K562 (cell line): ENCODE measurements at regions not wholly inside any gene's neighbourhood (a gene's known extent, or its start where the extent isn't known, plus 50 kb on each side); places are given as distances from the start of the nearest gene placed in this dataset.

Experiments
- ATAC-seq: fragments of 200-7000 bp; cut with Tn5 transposase; 3 replicates; pipeline ENCODE4 v1.9.1; 2020; ENCODE audit warnings: moderate library complexity
- BruUV-seq: library from RNA; stranded (reverse); fragments of 400-500 nt; replicated peaks from 2 replicates; lab custom pipeline; 2021; lab: Mats Ljungman, UMichigan
- CTCF ChIA-PET: fragments of 300-600 bp; formaldehyde crosslinking; extraction: SDS; loops from one replicate; lab custom pipeline; 2021; ENCODE audit warnings: low intra/inter-chr PET ratio; lab: Yijun Ruan, JAX
- POLR2A ChIA-PET: fragments of 300-600, 350-650 bp; sonication (Branson Sonifier 250); formaldehyde crosslinking; extraction: SDS; loops from one replicate; lab custom pipeline; 2021; ENCODE audit warnings: antibody characterized with exemption, inconsistent platforms; lab: Yijun Ruan, JAX
- DNase-seq, 4 experiments: peaks; one replicate each; pipeline versions ENCODE4 v3.0.0 to v3.0.0-alpha.2; 2011 to 2018; ENCODE audit warnings: low spot score in 3 of 4, mixed read lengths in 3 of 4; ENCODE audit errors: extremely low read depth in 1 of 4
- FAIRE-seq: peaks from 2 replicates; lab custom pipeline; 2011; peaks lifted over from hg19 to GRCh38; lab: Jason Lieb, UNC
- H2AFZ ChIP-seq: 2 replicates; pipeline ENCODE4 v1.6.0; 2011; ENCODE audit warnings: low read depth, low read length, control low read depth, inconsistent platforms
- H3K27ac ChIP-seq: fragments of 200-600 bp; 3 replicates; pipeline ENCODE4 v1.8.0; 2011; ENCODE audit warnings: low read depth, mild to moderate bottlenecking, control low read depth, inconsistent platforms, low read length, moderate library complexity, mixed read lengths; ENCODE audit errors: extremely low read depth
- H3K27me3 ChIP-seq, 2 experiments: fragments of 300-600 bp in 1 of 2; 2 replicates in 1 of 2; 3 replicates in 1 of 2; pipeline versions ENCODE4 v1.6.0 to v1.8.0; 2011; ENCODE audit warnings: inconsistent platforms in 2 of 2, low read length in 2 of 2, mild to moderate bottlenecking in 1 of 2, mixed read lengths in 1 of 2, moderate library complexity in 1 of 2; ENCODE audit not compliant: control insufficient read depth in 2 of 2, insufficient read depth in 2 of 2
- H3K36me3 ChIP-seq: fragments of 300-600 bp; 3 replicates; pipeline ENCODE4 v1.8.0; 2011; ENCODE audit warnings: mild to moderate bottlenecking, low read length, inconsistent platforms; ENCODE audit not compliant: control insufficient read depth, insufficient read depth
- H3K4me1 ChIP-seq, 2 experiments: fragments of 200-600 bp in 1 of 2; replicated peaks in 1 of 2; 2 replicates in 1 of 2; 3 replicates in 1 of 2; pipeline versions ENCODE4 v1.5.1 to v1.8.0; 2011; ENCODE audit warnings: inconsistent platforms in 2 of 2, low read length in 2 of 2, mild to moderate bottlenecking in 1 of 2, mixed read lengths in 1 of 2, moderate library complexity in 1 of 2; ENCODE audit not compliant: control insufficient read depth in 2 of 2, insufficient read depth in 2 of 2
- H3K4me2 ChIP-seq: 2 replicates; pipeline ENCODE4 v1.6.1; 2011; ENCODE audit warnings: low read length, control low read depth, inconsistent platforms, mixed read lengths; ENCODE audit not compliant: insufficient read depth
- H3K4me3 ChIP-seq: fragments of 200-600 bp; sonication (generic), shearing (Covaris generic); 2 replicates; pipeline ENCODE4 v1.5.1; 2016; ENCODE audit warnings: control low read depth, inconsistent platforms
- H3K79me2 ChIP-seq: fragments of 200-600 bp; 3 replicates; pipeline ENCODE4 v1.8.0; 2011; ENCODE audit warnings: low read length, inconsistent platforms; ENCODE audit not compliant: control insufficient read depth, insufficient read depth
- H3K9ac ChIP-seq, 2 experiments: 2 replicates each; pipeline versions ENCODE4 v1.6.0 to v1.6.1; 2011; ENCODE audit warnings: low read depth in 2 of 2, low read length in 2 of 2, control low read depth in 1 of 2, inconsistent platforms in 1 of 2, mild to moderate bottlenecking in 1 of 2, mixed read lengths in 1 of 2; ENCODE audit not compliant: insufficient read depth in 1 of 2
- H3K9me1 ChIP-seq: one replicate; pipeline ENCODE4 v1.6.0; 2011; ENCODE audit warnings: inconsistent platforms, mild to moderate bottlenecking, low read length, moderate library complexity; ENCODE audit not compliant: control insufficient read depth, insufficient read depth
- H3K9me3 ChIP-seq: replicated peaks from 2 replicates; pipeline ENCODE4 v1.5.1; 2011; ENCODE audit warnings: low read depth, low read length, inconsistent platforms; ENCODE audit not compliant: control insufficient read depth, insufficient read depth
- H4K20me1 ChIP-seq: replicated peaks from 2 replicates; pipeline ENCODE4 v1.6.1; 2011; ENCODE audit warnings: low read length, inconsistent platforms, mixed read lengths; ENCODE audit not compliant: control insufficient read depth, insufficient read depth
- ASH1L ChIP-seq: fragments of 450-650 bp; IDR thresholded peaks from 2 replicates; pipeline ENCODE4 v1.6.1; 2018; ENCODE audit warnings: borderline replicate concordance, mild to moderate bottlenecking, low read depth; ENCODE audit not compliant: partially characterized antibody
- ATF4 ChIP-seq: fragments of 450-650 bp; formaldehyde crosslinking; IDR thresholded peaks from 2 replicates; pipeline ENCODE4 v1.4.0; 2022; ENCODE audit warnings: mild to moderate bottlenecking, moderate library complexity
- E2F5 ChIP-seq: sonication (generic); formaldehyde crosslinking; IDR thresholded peaks from 2 replicates; pipeline ENCODE4 v1.8.0; 2022; ENCODE audit warnings: mild to moderate bottlenecking, missing genetic modification reagents
- FOXA3 ChIP-seq, 2 experiments: fragments of 450-650 bp in 1 of 2; sonication (generic) in 1 of 2; formaldehyde crosslinking; IDR thresholded peaks in 1 of 2; conservative IDR thresholded peaks in 1 of 2; 2 replicates each; pipeline versions ENCODE4 v1.4.0 to v1.8.0; 2020 to 2022; ENCODE audit warnings: mild to moderate bottlenecking in 2 of 2, missing genetic modification reagents in 1 of 2
- FOXJ3 ChIP-seq: sonication (generic); formaldehyde crosslinking; IDR thresholded peaks from 2 replicates; pipeline ENCODE4 v1.4.0; 2020; ENCODE audit warnings: mild to moderate bottlenecking, missing genetic modification reagents
- KLF6 ChIP-seq: fragments of 250-450 bp; sonication (Bioruptor Pico); IDR thresholded peaks from 2 replicates; pipeline ENCODE4 v1.4.0; 2020; ENCODE audit warnings: mild to moderate bottlenecking, moderate library complexity, borderline replicate concordance
- PHB ChIP-seq: fragments of 250-450 bp; sonication (Bioruptor Pico); IDR thresholded peaks from 2 replicates; pipeline ENCODE4 v1.5.0; 2021
- POLR2AphosphoS2 ChIP-seq: IDR thresholded peaks from 2 replicates; pipeline ENCODE4 v1.6.1; 2012; ENCODE audit warnings: low read length, improper control_type of control experiment
- RREB1 ChIP-seq: fragments of 250-450 bp; sonication (Bioruptor Pico); IDR thresholded peaks from 2 replicates; pipeline ENCODE4 v1.4.0; 2020
- SIN3B ChIP-seq: fragments of 450-650 bp; IDR thresholded peaks from 2 replicates; pipeline ENCODE4 v1.6.1; 2017; ENCODE audit warnings: low read depth, mild to moderate bottlenecking, moderate library complexity
- SMAD1 ChIP-seq: fragments of 150-350 bp; IDR thresholded peaks from 2 replicates; pipeline ENCODE4 v1.6.1; 2014; ENCODE audit warnings: low read length, low read depth; ENCODE audit not compliant: partially characterized antibody
- SMAD2 ChIP-seq: fragments of 150-350 bp; IDR thresholded peaks from 2 replicates; pipeline ENCODE4 v1.6.1; 2014; ENCODE audit warnings: low read depth, mild to moderate bottlenecking, low read length
- SP1 ChIP-seq: sonication (generic); formaldehyde crosslinking; IDR thresholded peaks from 2 replicates; pipeline ENCODE4 v1.8.1; 2022; ENCODE audit warnings: mild to moderate bottlenecking, missing genetic modification reagents
- SREBF1 ChIP-seq: fragments of 150-350 bp; IDR thresholded peaks from 2 replicates; pipeline ENCODE4 v1.6.1; 2014; ENCODE audit warnings: antibody characterized with exemption, low read depth, low read length, borderline replicate concordance
- ZNF408 ChIP-seq: fragments of 250-450 bp; sonication (Bioruptor Pico); IDR thresholded peaks from 2 replicates; pipeline ENCODE4 v1.4.0; 2020; ENCODE audit warnings: low read depth, mild to moderate bottlenecking, moderate library complexity
- whole genome bisulfite sequencing: fragments of 100-300 bp; shearing (Covaris generic); methylation state at CpG from one replicate; pipeline ENCODE4 v1.1.6; 2016; ENCODE audit warnings: low coverage, mixed read lengths; ENCODE audit not compliant: insufficient coverage; ENCODE audit errors: missing lambda C conversion rate; 5-methylcytosine and 5-hydroxymethylcytosine counted together
- in situ Hi-C: fragments of 300-500 bp; cut with MboI; formaldehyde crosslinking; loops from 4 replicates; pipeline ENCODE4 v1.15.0; 2018; ENCODE audit warnings: inconsistent platforms, mixed read lengths
- intact Hi-C: fragments of 100-400 bp; cut with micrococcal nuclease; formaldehyde crosslinking; loops from 2 replicates; pipeline ENCODE4 v1.14.2; 2022

GRCh38 chr18:71442731-71443141 is 1101.4 kb downstream of the CBLN2 start:
- CTCF ChIA-PET = no interaction called here
- in situ Hi-C loops (no loop called here), intact Hi-C loops (no loop called here)
- H3K79me2 ChIP-seq = no peaks in the 10 kb centered on the region
- ATAC-seq = no peak
- no peak overlapping the region for H3K9ac ChIP-seq
- no peaks in the 10 kb centered on the region for H3K36me3 ChIP-seq
- DNase-seq = no peak
- POLR2A ChIA-PET = no interaction called here
- H2AFZ ChIP-seq = no peak overlapping the region
- no peaks in the 10 kb centered on the region for H3K4me1 ChIP-seq
- H3K4me2 ChIP-seq = no peak overlapping the region
- 4% methylated on average over 3 of the region's 3 CpGs for WGBS
- H3K9me1 ChIP-seq = no peaks in the 10 kb centered on the region
- no peaks in the 10 kb centered on the region for H4K20me1 ChIP-seq
- H3K9me3 ChIP-seq = no peaks in the 10 kb centered on the region
- FAIRE-seq = no peak
- H3K27me3 ChIP-seq = no peaks in the 10 kb centered on the region
- no TSS peak for BruUV-seq
- H3K27ac ChIP-seq = no peak overlapping the region
- no peak overlapping the region for H3K4me3 ChIP-seq
- TF ChIP-seq FOXA3 (CRISPR knock-in tag; conservative IDR thresholded peaks at IDR 0.05 in 1 of 2, IDR thresholded peaks at IDR 0.05 in 1 of 2) (no peak), RREB1 (CRISPR knock-in tag) (no peak), ZNF408 (CRISPR knock-in tag) (no peak), PHB (no peak), POLR2AphosphoS2 (no peak), FOXJ3 (CRISPR knock-in tag) (no peak), KLF6 (CRISPR knock-in tag) (no peak), SP1 (CRISPR knock-in tag) (no peak), SIN3B (no peak), ATF4 (CRISPR knock-in tag) (no peak), E2F5 (CRISPR knock-in tag) (no peak), SREBF1 (no peak), ASH1L (no peak), SMAD1 (no peak), SMAD2 (no peak)
